HG03045 (cell line): ENCODE measurements at regions not wholly inside any gene's neighbourhood (a gene's known extent, or its start where the extent isn't known, plus 50 kb on each side); places are given as distances from the start of the nearest gene placed in this dataset.
"Not testable (repeated sequence)": the region's sequence is repeated elsewhere in the genome, so short reads cannot be mapped to it uniquely, and the experiment has no call there.

ENCODE experiments used
- ATAC-seq: cut with Tn5 transposase; IDR thresholded peaks from one replicate; pipeline ENCODE4 v1.9.1; 2021; ENCODE audit warnings: mild to moderate bottlenecking, moderate library complexity; ENCODE audit not compliant: unreplicated experiment

GRCh38 chr1:224061436-224061835 is 52.5 kb upstream of the FBXO28 start:
- ATAC-seq, result no peak

- ATAC-seq, result no peak
These were observed 53.9 kb upstream of the FBXO28 start for GRCh38 chr1:224059897-224060427.

- no peak for ATAC-seq
These were observed 55.6 kb upstream of the FBXO28 start for GRCh38 chr1:224058303-224058702.

- no peak for ATAC-seq
These were observed 56.3 kb upstream of the FBXO28 start for GRCh38 chr1:224057461-224058199.

GRCh38 chr1:224054611-224055010 is 59.3 kb upstream of the FBXO28 start:
- ATAC-seq, result no peak

GRCh38 chr1:224054012-224054411 is 59.9 kb upstream of the FBXO28 start:
- no peak for ATAC-seq

GRCh38 chr1:224053456-224053855 is 60.5 kb upstream of the FBXO28 start:
- no peak for ATAC-seq

- ATAC-seq, result no peak
These were observed 61.1 kb upstream of the FBXO28 start for GRCh38 chr1:224052772-224053171.

- not testable (repeated sequence) for ATAC-seq
These were observed 62.1 kb upstream of the FBXO28 start for GRCh38 chr1:224051782-224052181.

- no peak for ATAC-seq
These were observed 62.9 kb upstream of the FBXO28 start for GRCh38 chr1:224051086-224051406.

- no peak for ATAC-seq
These were observed 66.4 kb upstream of the FBXO28 start for GRCh38 chr1:224047538-224047937.

GRCh38 chr1:224045556-224045955 is 68.4 kb upstream of the FBXO28 start:
- ATAC-seq, result no peak

GRCh38 chr1:224044420-224044819 is 69.5 kb upstream of the FBXO28 start:
- no peak for ATAC-seq

- ATAC-seq, result no peak
These were observed 71.3 kb upstream of the FBXO28 start for GRCh38 chr1:224042557-224043118.

GRCh38 chr1:224041032-224041431 is 72.9 kb upstream of the FBXO28 start:
- no peak for ATAC-seq

GRCh38 chr1:224040423-224040822 is 73.5 kb upstream of the FBXO28 start:
- not testable (repeated sequence) for ATAC-seq

GRCh38 chr1:224040006-224040405 is 73.9 kb upstream of the FBXO28 start:
- ATAC-seq, result not testable (repeated sequence)

- ATAC-seq, result not testable (repeated sequence)
These were observed 75.1 kb upstream of the FBXO28 start for GRCh38 chr1:224038832-224039231.

- not testable (repeated sequence) for ATAC-seq
These were observed 76.5 kb upstream of the FBXO28 start for GRCh38 chr1:224037362-224037761.

GRCh38 chr1:224032608-224033276 is 81.2 kb upstream of the FBXO28 start:
- not testable (repeated sequence) for ATAC-seq

- not testable (repeated sequence) for ATAC-seq
These were observed 81.9 kb upstream of the FBXO28 start for GRCh38 chr1:224031986-224032385.

- not testable (repeated sequence) for ATAC-seq
These were observed 83.7 kb upstream of the FBXO28 start for GRCh38 chr1:224030257-224030656.
